C4-2B (cell line): ENCODE measurements at regions not wholly inside any gene's neighbourhood (a gene's known extent, or its start where the extent isn't known, plus 50 kb on each side); places are given as distances from the start of the nearest gene placed in this dataset.
"Not testable (repeated sequence)": the region's sequence is repeated elsewhere in the genome, so short reads cannot be mapped to it uniquely, and the experiment has no call there.

Experiments
- H3K27ac ChIP-seq: fragments of 450-650 bp; 2 replicates; pipeline ENCODE4 v1.5.1; 2017
- ZFX ChIP-seq: fragments of 450-650 bp; IDR thresholded peaks from 2 replicates; pipeline ENCODE4 v1.6.1; 2017
- TF ChIP-seq, protein P1 (sequence below): fragments of 450-650 bp; conservative IDR thresholded peaks from 2 replicates; pipeline ENCODE4 v1.5.1; 2017; ENCODE audit warnings: mild to moderate bottlenecking

DNA sequence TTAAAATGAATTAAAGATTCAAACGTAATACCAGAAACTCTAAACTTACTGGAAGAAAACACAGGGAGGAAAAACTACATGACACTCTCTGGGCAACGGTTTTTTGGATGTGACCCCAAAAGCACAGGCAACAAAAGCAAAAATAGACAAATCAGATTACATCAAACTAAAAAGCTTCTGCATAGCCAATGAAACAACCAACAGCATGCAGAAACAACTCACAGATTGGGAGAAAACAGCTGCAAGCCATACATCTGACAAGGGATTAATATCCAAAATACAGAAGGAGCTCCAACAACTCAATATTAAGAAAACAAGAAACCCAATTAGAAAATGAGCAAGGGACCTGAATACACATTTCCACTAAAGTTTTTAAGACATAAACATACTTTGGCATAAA is 69.2 kb upstream of the ALOX12 start:
- TF ChIP-seq ZFX, result no peak
- TF ChIP-seq, protein P1, sequence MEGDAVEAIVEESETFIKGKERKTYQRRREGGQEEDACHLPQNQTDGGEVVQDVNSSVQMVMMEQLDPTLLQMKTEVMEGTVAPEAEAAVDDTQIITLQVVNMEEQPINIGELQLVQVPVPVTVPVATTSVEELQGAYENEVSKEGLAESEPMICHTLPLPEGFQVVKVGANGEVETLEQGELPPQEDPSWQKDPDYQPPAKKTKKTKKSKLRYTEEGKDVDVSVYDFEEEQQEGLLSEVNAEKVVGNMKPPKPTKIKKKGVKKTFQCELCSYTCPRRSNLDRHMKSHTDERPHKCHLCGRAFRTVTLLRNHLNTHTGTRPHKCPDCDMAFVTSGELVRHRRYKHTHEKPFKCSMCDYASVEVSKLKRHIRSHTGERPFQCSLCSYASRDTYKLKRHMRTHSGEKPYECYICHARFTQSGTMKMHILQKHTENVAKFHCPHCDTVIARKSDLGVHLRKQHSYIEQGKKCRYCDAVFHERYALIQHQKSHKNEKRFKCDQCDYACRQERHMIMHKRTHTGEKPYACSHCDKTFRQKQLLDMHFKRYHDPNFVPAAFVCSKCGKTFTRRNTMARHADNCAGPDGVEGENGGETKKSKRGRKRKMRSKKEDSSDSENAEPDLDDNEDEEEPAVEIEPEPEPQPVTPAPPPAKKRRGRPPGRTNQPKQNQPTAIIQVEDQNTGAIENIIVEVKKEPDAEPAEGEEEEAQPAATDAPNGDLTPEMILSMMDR, result no peak
- H3K27ac ChIP-seq, result no peak overlapping the region

DNA sequence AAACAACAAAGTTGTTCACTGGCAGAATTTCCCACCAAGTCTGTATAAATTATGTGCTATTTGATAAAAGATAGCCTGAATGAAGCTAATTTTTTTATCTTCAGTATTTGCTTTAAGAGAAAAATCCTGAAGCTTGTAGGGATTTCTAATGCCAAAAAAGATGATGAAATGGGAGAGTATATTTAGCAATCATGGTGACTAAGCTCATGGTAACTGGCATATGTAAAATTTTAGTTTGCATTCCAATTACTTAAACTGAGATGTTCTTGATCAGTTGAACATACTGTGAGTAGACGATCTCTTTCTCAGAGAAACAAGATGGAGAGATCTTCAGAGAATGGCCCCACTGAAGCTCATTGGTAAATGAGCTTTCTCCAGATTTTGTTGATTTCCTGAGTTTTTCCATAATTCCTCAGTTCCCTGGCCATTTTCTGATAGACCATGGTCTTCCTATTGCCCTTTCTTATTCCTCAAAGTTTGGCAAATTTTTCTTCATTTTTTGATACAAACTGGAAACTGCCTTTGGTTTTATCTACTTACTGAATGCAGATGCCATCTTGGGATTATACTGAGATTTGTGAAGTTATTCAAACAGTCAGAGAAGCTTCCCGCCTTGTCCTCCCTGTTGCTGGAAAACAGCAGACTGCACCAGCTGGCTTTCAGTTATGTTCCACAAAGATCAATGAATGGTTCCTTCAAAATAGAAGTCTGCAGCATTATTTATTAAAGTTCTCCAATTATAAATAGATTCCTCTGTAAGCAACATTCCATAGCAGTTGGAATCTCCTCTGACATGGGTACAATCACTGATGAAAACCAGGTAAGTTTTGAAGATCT is 68.3 kb upstream of the ALOX12 start:
- no peak overlapping the region for H3K27ac ChIP-seq
- no peak for TF ChIP-seq ZFX

DNA sequence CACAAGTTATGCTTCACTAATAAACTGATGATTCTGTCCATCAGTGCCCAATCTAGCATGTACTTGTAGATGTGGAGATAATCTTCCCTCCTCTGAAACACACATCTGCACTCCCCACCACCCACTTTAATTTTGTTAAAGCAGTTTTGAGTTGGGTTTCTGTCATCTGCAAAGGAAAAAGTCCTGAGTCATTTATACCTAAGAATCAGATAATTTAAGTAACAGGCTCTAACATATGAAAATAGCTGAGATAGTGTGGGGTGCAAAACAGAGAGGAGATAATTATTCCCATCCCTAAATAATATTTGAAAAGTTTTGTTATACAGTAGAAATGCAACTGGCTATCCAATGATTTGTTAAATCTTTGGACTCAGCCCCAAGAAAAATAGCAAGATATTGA is 67.7 kb upstream of the ALOX12 start:
- TF ChIP-seq ZFX, result no peak
- TF ChIP-seq, protein P1, result no peak
- H3K27ac ChIP-seq, result no peak overlapping the region

DNA sequence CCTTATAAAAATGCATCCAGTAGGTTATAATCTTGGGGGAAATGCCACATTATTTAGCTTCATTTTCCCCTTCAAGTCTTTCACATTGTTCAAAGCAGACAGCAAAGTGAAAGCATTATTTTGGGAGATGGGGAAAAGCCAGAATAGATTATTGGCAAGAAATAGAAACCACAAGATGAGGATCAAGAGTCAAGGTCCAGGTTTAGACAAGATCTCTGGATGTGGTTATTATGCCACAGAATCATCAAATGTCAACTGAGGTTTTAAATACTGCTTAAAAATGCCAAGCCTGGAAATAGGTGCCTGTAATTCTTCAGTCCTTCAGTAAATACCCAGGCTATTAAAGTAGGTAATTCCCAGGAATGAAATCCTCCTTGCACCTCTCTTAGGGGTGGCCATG is 65.1 kb upstream of the ALOX12 start:
- TF ChIP-seq, protein P1, result no peak
- TF ChIP-seq ZFX, result no peak
- no peak overlapping the region for H3K27ac ChIP-seq

DNA sequence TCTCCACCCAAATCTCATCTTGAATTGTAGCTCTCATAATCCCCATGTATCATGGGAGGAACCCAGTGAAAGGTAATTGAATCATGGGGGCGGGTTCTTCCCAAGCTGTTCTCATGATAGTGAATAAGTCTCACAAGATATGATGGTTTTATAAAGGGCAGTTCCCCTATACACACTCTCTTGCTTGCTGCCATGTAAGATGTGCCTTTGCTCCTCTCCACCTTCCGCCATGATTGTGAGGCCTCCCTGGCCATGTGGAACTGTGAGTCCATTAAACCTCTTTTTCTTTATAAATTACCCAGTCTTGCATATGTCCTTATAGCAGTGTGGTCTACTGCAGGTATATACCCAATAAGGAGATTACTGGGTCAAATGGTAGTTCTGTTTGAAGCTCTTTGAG is 61.3 kb upstream of the ALOX12 start:
- H3K27ac ChIP-seq, result not testable (repeated sequence)

DNA sequence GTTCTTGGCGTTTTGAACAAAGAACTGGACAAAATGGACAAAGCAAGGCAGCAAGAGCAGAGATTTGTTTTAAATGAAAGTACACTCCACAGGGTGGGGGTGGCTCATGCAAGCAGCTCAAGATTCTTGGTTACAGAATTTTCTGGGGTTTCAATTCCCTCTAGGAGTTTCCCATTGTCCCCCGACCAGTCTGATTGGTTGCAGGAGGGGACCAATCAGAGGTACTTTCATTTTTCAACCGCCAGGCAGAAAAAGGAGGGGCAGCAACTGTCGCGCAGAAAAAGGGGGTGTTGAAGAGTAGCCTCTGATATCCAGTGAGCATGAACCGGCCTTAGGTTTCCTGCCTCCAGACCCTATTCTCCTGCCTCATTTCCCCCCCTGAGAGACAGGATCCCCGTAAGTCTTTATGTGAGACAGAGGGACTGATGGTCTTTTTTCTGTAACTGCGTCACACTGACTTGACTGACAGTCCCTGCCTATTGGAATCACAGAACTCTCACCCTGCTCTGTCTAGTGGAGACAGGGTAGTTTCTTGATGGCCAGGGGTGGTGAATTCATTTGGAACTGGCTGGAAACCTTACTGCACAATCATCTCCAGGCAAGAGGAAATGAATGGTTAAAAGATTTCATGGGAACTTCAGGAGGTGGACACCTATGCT is 59.4 kb upstream of the ALOX12 start:
- no peak overlapping the region for H3K27ac ChIP-seq

DNA sequence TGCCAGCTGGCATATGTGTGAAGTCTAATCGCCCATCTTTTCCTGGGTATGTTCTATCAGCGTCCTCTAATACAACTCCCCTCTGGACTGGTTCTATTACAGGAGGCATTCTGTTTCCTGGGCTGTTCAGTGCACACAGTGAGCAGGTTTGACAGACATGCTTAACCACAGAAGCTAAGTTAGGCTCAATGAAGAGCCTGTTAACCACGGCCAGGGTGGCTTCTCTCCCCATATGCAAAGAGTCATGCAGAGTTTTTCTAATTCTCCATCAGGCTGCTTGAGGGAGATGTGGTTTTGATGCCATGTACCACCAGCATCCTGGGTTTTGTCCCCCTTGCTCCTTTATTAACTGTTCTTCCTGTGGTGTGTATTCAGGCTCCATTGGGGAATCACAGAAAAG is 57.2 kb upstream of the ALOX12 start:
- no peak for TF ChIP-seq ZFX
- TF ChIP-seq, protein P1, result no peak
- H3K27ac ChIP-seq, result no peak overlapping the region

More for the DNA sequence above, 59.4 kb upstream of the ALOX12 start:
- TF ChIP-seq ZFX, result no peak
- TF ChIP-seq, protein P1, result no peak

DNA sequence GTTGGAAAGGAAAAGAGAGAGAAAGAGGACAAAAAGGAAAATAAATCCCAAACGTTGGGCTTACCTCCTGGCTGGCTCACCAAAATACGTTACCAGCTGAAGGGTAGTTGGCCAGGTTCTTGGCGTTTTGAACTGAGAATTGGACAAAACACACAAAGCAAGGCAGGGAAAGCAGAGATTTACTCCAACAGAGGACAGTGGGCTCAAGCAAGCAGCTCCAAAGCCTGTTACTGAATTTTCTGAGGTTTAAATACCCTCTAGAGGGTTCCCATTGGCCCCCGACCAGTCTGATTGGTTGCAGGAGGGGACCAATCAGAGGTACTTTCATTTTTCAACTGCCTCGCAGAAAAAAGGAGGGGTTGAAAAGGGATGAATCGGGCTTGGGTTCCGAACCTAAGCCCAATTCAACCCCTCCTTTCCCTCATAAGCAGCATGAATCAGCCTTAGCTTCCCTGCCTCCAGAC is 55.6 kb upstream of the ALOX12 start:
- TF ChIP-seq, protein P1, result no peak
- TF ChIP-seq ZFX, result no peak
- peak overlapping the region; percentile 29 for H3K27ac ChIP-seq
